Urothelium cell line (cell line): ENCODE measurements at regions not wholly inside any gene's neighbourhood (a gene's known extent, or its start where the extent isn't known, plus 50 kb on each side); places are given as distances from the start of the nearest gene placed in this dataset.
"Not testable (repeated sequence)": the region's sequence is repeated elsewhere in the genome, so short reads cannot be mapped to it uniquely, and the experiment has no call there.

ENCODE experiments used
- DNase-seq: peaks from one replicate; pipeline ENCODE4 v3.0.0; 2011; ENCODE audit warnings: low spot score, mixed read lengths
- FAIRE-seq: peaks from 2 replicates; lab custom pipeline; 2011; peaks lifted over from hg19 to GRCh38; lab: Jason Lieb, UNC

- FAIRE-seq = not testable (repeated sequence)
Measured at GRCh38 chr2:132315546-132315945, 101.1 kb upstream of the GPR39 start.

DNA sequence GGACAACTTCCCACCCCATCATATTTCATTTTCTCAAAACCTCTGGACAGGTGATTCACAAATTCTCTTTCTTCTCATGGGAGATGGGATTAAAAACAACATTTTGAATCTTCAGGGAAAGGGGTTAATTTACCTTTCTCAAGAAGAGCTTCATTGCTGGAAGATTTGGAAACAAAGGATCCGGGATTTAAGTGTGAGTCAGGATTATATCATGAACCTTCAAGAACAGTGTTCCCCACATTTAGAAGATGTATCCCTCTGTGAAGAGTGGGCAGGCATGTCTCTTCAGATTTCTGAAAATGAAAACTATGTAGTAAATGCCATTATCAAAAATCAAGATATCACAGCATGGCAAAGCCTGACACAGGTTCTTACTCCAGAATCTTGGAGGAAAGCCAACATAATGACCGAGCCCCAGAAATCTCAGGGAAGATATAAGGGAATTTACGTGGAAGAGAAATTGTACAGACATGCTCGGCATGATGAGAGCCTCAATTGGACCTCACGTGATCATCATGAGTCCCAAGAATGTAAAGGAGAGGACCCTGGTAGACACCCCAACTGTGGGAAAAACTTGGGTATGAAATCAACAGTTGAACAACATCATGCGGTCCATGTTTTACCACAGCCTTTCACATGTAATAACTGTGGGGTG is 99.5 kb upstream of the GPR39 start:
- not testable (repeated sequence) for FAIRE-seq, DNase-seq

More at GRCh38 chr2:132315546-132315945, 101.1 kb upstream of the GPR39 start:
- not testable (repeated sequence) for DNase-seq

GRCh38 chr2:132318481-132318880 is 98.1 kb upstream of the GPR39 start:
- not testable (repeated sequence) for FAIRE-seq, DNase-seq

DNA sequence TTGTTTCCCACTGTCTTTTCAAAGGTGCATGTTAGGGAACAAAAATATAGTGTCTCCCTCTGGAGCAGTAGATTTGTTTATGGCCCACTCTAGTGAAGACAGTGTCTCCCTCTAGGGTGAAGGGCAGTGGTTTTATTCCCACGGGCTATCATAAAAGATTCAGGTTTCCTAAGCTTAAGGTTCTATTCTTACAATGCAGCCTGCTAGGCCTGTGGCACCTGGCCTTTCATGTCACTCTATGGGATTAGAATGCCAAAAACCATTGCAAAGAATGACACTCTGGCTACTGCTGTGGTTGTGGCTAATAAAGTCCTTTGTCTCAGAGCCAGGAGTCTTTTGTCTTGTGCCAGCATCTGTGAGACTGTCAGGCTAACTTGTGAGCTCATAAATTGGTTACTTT is 92.6 kb upstream of the GPR39 start:
- DNase-seq, FAIRE-seq: not testable (repeated sequence)

GRCh38 chr2:132332345-132333033 is 84.1 kb upstream of the GPR39 start:
- not testable (repeated sequence) for DNase-seq, FAIRE-seq

- not testable (repeated sequence) for FAIRE-seq, DNase-seq
Measured at GRCh38 chr2:132337135-132337534, 79.5 kb upstream of the GPR39 start.

GRCh38 chr2:132337844-132338243 is 78.8 kb upstream of the GPR39 start:
- not testable (repeated sequence) for DNase-seq
- peak; percentile 27 for FAIRE-seq

GRCh38 chr2:132347041-132347780 is 69.4 kb upstream of the GPR39 start:
- FAIRE-seq (peak; percentile 87), DNase-seq (peak; percentile 57)

- DNase-seq, FAIRE-seq: not testable (repeated sequence)
Measured at GRCh38 chr2:132349092-132349687, 67.4 kb upstream of the GPR39 start.

GRCh38 chr2:132351668-132352067 is 64.9 kb upstream of the GPR39 start:
- FAIRE-seq, DNase-seq: not testable (repeated sequence)

DNA sequence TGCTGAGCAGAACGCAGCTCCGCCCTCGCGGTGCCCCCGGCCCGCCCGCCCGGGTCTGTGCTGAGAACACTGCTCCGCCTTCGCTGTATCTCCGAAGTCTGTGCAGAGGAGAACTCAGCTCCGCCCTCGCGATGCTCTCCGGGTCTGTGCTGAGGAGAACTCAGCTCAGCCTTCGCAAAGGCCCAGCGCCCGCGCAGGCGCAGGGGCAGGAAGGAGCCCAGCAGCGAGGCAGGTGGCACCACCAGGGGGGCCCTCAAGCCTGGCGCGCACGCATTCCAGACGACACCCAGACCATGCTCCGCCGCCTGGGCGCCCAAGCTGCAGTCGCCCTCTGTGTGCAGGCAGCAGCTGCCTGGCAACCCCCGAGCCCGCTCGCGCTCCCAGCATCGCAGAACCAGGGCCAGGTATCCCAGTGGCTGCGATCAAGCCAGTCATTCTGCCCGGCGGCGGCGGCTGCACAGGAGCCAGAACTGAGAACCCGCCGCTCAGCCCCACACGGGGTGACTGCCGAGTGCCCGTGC is 64.1 kb upstream of the GPR39 start:
- not testable (repeated sequence) for DNase-seq, FAIRE-seq

- FAIRE-seq, DNase-seq: not testable (repeated sequence)
Measured at GRCh38 chr2:132353380-132353779, 63.2 kb upstream of the GPR39 start.

DNA sequence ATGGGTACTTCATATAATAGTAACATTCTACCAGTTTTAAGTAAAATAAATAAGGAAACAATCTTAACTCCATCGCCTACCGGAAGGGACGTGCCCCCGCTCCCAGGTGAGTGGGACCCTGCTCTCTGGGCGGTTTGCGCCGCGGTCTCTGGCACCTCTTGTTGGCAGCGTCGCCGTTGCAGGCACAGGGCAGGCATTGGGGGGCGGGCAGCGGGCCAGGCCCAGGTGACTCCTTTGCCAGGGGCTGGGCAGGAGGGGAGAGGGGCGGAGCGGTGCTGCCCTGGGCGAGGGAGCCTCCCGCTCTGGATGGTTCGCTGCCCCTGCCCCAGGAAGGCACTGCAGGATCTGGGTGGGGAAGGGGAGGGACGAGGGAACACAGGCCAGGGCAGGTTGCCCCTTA is 55.6 kb upstream of the GPR39 start:
- FAIRE-seq, DNase-seq: not testable (repeated sequence)

DNA sequence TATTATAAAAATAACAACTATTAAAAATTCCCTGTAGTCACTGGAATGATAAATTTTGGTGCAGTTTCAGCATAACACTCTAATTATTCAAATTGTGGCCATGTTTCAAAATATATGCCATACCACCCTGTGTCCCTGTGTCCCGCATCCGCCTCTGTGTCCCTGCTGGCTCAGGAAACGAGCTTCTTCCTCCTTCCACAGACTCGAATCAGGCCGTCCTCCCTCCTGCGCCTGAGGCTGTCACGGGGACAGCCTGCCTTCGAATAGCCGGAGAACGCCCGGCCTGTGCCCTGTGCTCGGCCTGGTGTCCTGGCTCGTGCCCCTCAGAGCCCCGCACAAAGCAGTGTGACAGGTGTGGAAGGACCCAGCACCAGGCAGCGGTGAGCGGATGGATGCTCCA is 55.1 kb upstream of the GPR39 start:
- not testable (repeated sequence) for DNase-seq, FAIRE-seq

GRCh38 chr2:132363352-132363751 is 53.3 kb upstream of the GPR39 start:
- FAIRE-seq, DNase-seq: not testable (repeated sequence)

- not testable (repeated sequence) for FAIRE-seq, DNase-seq
Measured at GRCh38 chr2:132365963-132366362, 50.6 kb upstream of the GPR39 start.

- no peak for FAIRE-seq
- no peak for DNase-seq
Measured at GRCh38 chr2:132366421-132367180, 50.0 kb upstream of the GPR39 start.
